ENCODE measurements at regions not wholly inside any gene's neighbourhood (a gene's known extent, or its start where the extent isn't known, plus 50 kb on each side); places are given as distances from the start of the nearest gene placed in this dataset.
"Not testable (repeated sequence)": the region's sequence is repeated elsewhere in the genome, so short reads cannot be mapped to it uniquely, and the experiment has no call there.

DNA sequence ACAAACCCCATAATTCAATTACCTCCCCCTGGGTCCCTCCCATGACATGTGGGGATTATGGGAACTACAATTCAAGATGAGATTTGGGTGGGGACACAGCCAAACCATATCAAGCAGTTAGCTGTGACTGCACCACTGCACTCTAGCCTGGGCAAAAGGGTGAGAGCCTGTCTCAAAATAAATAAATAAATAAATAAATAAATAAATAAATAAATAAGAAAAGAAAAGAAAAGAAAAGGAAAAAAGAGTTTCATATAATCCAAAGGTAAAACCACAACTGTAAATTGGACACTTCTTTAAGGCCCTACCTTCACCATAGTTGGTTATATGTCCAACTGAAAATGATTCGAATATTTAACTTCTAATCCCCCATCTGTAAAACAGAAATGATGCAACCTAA is 157.6 kb upstream of the FIGN start:
- TF ChIP-seq EZH2 (IDR thresholded peaks at IDR 0.05; ENCODE audit: insufficient read depth, poor library complexity, severe bottlenecking); EZH2phosphoT487 (IDR thresholded peaks at IDR 0.05; ENCODE audit: insufficient read depth, low read depth): not testable (repeated sequence)
